GM10266 (cell line): ENCODE measurements at regions not wholly inside any gene's neighbourhood (a gene's known extent, or its start where the extent isn't known, plus 50 kb on each side); places are given as distances from the start of the nearest gene placed in this dataset.

ENCODE experiments used
- DNase-seq: peaks from one replicate; pipeline ENCODE4 v3.0.0; 2012; ENCODE audit errors: extremely low spot score
- CTCF ChIP-seq: IDR thresholded peaks from 2 replicates; pipeline ENCODE4 v1.5.1; 2012; ENCODE audit warnings: mild to moderate bottlenecking, low read depth; ENCODE audit not compliant: control insufficient read depth, insufficient read depth; ENCODE audit errors: missing control alignments

- no peak for TF ChIP-seq CTCF
- DNase-seq, result no peak
Observed at GRCh38 chr21:23524685-23525084, 2082.6 kb downstream of the MRPL39 start.

- TF ChIP-seq CTCF, result no peak
Observed at GRCh38 chr21:23522751-23523150, 2084.5 kb downstream of the MRPL39 start.

GRCh38 chr21:23507501-23507900, 2099.8 kb downstream of the MRPL39 start:
- no peak for DNase-seq
- TF ChIP-seq CTCF, result no peak

More at GRCh38 chr21:23522751-23523150, 2084.5 kb downstream of the MRPL39 start:
- no peak for DNase-seq

- DNase-seq, result no peak
- TF ChIP-seq CTCF, result no peak
Observed at GRCh38 chr21:23496729-23497128, 2110.6 kb downstream of the MRPL39 start.

GRCh38 chr21:23488245-23488644, 2119.0 kb downstream of the MRPL39 start:
- DNase-seq, result no peak
- TF ChIP-seq CTCF, result no peak

GRCh38 chr21:23480591-23481270, 2126.6 kb downstream of the MRPL39 start:
- no peak for TF ChIP-seq CTCF
- DNase-seq, result no peak

GRCh38 chr21:23478381-23478780, 2128.9 kb downstream of the MRPL39 start:
- no peak for DNase-seq

More at GRCh38 chr21:23478381-23478780, 2128.9 kb downstream of the MRPL39 start:
- no peak for TF ChIP-seq CTCF
